Left ventricle myocardium superior (tissue), 1 donor: ENCODE measurements at regions not wholly inside any gene's neighbourhood (a gene's known extent, or its start where the extent isn't known, plus 50 kb on each side); places are given as distances from the start of the nearest gene placed in this dataset.

Experiments
- ATAC-seq: fragments of 200-7000 bp; cut with Tn5 transposase; one replicate; pipeline ENCODE4 v1.9.1; 2020; ENCODE audit warnings: mild to moderate bottlenecking, moderate library complexity
- DNase-seq: peaks from one replicate; pipeline ENCODE4 v3.0.0-alpha.2; 2020
- intact Hi-C: fragments of 100-400 bp; cut with micrococcal nuclease; formaldehyde crosslinking; loops from one replicate; pipeline ENCODE4 v1.11.0; 2022
- donor health status: DM: no; HTN: yes; CAD: no; lungs with severe emphysema.

- ATAC-seq (no peak), DNase-seq (no peak)
- intact Hi-C loops, result no loop called here
Observed at GRCh38 chr13:110773480-110773879, 60.0 kb downstream of the ING1 start.

DNA sequence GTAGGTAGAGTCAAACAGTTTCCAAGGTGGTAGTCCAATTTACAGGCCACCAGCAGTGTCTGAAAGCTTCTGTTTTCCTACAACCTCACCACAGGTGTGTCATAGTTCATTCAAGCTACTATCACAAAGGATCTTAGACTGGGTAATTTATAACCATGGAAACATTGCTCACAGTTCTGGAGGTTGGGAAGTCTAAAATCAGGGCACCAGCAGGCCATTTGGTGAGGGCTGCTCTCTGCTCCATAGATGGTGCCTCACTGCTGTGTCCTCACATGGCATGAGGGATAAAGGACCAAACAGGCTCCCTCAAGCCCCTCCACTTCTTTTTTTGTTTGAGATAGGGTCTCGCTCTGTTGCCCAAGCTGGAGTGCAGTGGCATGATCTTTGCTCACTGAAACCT is 60.6 kb downstream of the ING1 start:
- no peak for DNase-seq
- intact Hi-C loops, result no loop called here
- no peak for ATAC-seq

- intact Hi-C loops, result no loop called here
- ATAC-seq, result no peak
- no peak for DNase-seq
Observed at GRCh38 chr13:110774490-110774889, 61.0 kb downstream of the ING1 start.

GRCh38 chr13:110775576-110775975 is 62.1 kb downstream of the ING1 start:
- no peak for DNase-seq
- intact Hi-C loops, result no loop called here
- no peak for ATAC-seq

GRCh38 chr13:110777251-110777820 is 63.8 kb downstream of the ING1 start:
- DNase-seq, result no peak
- no peak for ATAC-seq
- intact Hi-C loops, result no loop called here

- ATAC-seq, result no peak
- intact Hi-C loops, result no loop called here
- DNase-seq, result no peak
Observed at GRCh38 chr13:110779022-110779421, 65.5 kb downstream of the ING1 start.

DNA sequence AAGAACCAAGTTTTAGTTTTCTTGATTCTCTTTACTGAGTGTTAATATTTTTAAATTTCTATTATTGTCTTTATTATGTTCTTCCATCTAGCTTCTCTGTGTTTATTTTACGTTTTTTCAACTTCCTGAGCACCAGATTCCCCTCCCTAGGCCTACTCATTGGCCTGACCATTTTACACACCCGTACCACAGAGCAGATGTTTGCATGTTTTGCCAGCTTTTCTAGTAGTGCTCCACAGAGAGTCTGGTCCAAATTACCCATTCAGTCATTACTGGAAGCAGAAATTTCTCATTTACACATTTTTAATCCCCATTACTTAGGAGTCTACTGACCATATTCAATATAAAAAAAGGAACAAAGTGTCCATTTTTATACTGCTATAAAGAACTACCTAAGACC is 66.9 kb downstream of the ING1 start:
- peak; percentile 34 for ATAC-seq
- DNase-seq, result no peak
- intact Hi-C loops, result no loop called here

DNA sequence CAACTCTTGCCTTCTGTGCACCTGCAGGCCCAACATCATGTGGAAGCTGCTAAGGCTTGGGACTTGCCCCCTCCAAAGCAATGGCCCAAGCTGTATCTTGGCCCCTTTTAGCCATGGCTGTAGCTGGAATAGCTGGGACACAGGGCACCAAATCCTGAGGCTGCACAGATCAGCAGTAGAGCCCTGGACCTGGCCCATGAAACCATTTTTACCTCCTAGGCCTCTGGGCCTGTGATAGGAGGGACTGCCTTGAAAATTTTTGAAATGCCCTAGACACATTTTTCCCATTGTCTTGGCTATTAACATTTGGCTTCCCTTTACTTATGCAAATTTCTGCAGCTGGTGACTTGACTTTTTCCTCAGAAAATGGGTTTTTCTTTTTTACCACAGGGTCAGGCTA is 68.7 kb downstream of the ING1 start:
- no peak for DNase-seq
- intact Hi-C loops, result no loop called here
- ATAC-seq, result no peak

DNA sequence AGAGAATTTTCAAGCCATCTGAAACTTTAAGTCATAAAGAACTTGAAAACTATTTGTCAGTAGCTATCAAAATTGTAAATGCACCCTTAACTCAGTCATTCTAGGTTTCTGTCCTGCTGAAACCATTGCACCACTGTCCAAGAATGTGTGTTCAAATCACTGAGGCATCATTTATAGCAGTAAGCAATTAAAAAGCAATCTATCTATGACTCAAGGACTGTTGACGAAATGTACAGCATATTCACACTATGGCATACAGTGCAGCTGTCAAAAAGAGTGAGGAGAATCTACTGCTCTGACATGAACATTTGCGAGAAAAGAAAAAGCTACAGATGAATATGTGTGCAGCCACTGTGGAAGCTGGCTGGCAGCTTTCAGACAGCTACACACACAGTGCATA is 71.2 kb downstream of the ING1 start:
- intact Hi-C loops, result no loop called here
- ATAC-seq (no peak), DNase-seq (no peak)

- intact Hi-C loops, result no loop called here
- DNase-seq (no peak), ATAC-seq (no peak)
Observed at GRCh38 chr13:110788778-110789177, 75.3 kb downstream of the ING1 start.

DNA sequence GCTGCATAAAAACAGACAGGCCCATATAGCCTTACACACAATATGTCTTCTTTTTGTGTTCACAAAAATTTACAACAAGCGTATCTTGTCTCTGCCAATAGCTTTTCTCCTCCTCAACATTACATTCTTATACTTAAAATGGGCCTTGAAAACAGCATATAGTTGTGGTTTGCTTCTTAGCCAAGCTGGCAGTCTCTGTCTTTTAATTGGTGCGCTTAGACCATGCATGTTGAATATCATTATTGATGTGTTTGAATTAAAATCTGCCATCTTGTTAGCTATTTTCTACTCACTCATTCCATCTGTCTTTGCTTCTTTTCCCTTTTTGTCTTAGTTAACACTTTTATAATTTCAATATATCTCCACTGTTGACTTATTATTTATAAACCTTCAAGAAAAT is 76.4 kb downstream of the ING1 start:
- DNase-seq (no peak), ATAC-seq (no peak)
- intact Hi-C loops, result no loop called here

DNA sequence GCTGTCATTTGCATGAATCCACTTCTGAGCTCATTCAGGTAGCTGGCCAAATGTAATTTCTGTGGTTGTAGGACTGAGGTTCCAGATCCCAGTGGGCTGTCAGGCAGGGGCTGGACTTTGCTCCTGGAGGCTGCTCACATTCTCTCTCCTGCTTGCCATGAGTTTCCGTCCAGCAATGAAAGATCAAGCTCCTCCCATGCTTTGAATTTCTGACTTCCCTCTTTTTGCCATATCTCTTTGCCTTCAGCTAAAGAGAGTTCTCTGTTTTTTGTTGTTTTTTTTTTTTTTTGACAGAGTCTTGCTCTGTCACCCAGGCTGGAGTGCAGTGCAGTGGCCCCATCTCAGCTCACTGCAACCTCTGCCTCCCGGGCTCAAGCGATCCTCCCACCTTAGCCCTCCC is 76.9 kb downstream of the ING1 start:
- DNase-seq (no peak), ATAC-seq (no peak)
- intact Hi-C loops, result no loop called here

DNA sequence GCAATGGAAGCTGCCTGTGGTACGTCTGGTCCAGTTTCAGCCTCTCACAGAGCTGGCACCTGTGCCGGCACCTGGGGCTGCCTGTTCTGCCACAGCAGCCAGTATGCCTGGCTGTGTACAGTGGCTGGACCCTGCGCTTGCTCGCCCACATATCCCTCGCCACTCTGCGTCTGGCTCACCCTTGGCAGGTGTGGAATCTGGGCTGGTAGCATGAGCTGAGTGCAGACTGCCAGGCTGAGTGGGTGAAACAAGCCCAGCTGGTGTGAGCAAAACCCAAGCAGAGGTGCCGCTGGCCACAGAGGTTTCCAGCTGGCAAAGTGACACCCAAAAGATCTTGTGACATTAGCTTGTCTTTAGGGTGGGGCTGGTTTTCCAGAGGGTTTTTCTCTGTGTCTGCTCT is 80.7 kb downstream of the ING1 start:
- DNase-seq, result no peak
- no peak for ATAC-seq
- intact Hi-C loops, result no loop called here

GRCh38 chr13:110797230-110797877 is 83.9 kb downstream of the ING1 start:
- ATAC-seq (no peak), DNase-seq (no peak)
- intact Hi-C loops, result no loop called here

DNA sequence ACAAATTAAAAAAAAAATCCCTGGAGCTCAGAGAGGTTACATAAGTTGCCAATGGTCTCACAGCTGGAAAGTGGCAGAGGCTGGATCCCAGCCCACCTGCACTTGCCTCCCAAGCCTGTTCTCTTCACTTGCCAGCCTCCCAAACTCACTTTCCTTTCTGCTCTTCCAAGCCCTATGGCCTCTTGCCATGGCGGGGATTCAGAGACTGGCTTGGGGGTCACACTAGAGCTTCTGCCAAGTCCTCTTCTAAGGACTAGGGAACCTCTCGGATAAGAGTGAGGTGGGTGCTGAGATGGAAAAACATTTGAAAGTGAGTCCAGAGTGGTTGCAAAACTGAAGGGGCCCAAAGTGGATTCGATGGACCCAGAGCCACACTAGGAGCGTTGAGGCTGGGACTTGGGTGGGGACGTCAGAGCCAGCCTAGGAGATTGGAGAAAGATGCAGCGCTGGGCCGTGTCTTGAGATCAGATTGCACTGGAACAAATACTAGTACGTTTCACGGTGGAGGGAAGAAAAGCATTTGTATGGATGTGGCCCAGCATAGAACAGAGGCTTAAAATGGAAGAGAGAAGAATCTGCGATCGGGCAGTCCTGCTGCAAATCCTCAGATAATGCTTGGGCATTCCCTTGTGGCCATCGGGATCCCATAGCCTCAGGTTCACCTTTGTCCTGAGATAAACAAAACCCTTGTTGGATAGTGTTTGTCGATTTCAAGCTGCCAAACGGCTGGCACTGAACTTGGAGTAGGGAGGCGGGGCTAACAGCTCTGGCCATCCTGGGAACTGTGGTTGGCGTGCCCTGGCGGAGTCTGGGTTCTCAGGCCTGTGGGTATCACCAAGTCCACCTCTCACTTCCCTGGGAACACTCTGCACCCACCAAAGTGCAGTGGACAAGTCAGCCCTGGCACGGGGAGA is 84.8 kb downstream of the ING1 start:
- intact Hi-C loops, result no loop called here
- DNase-seq (no peak), ATAC-seq (no peak)

DNA sequence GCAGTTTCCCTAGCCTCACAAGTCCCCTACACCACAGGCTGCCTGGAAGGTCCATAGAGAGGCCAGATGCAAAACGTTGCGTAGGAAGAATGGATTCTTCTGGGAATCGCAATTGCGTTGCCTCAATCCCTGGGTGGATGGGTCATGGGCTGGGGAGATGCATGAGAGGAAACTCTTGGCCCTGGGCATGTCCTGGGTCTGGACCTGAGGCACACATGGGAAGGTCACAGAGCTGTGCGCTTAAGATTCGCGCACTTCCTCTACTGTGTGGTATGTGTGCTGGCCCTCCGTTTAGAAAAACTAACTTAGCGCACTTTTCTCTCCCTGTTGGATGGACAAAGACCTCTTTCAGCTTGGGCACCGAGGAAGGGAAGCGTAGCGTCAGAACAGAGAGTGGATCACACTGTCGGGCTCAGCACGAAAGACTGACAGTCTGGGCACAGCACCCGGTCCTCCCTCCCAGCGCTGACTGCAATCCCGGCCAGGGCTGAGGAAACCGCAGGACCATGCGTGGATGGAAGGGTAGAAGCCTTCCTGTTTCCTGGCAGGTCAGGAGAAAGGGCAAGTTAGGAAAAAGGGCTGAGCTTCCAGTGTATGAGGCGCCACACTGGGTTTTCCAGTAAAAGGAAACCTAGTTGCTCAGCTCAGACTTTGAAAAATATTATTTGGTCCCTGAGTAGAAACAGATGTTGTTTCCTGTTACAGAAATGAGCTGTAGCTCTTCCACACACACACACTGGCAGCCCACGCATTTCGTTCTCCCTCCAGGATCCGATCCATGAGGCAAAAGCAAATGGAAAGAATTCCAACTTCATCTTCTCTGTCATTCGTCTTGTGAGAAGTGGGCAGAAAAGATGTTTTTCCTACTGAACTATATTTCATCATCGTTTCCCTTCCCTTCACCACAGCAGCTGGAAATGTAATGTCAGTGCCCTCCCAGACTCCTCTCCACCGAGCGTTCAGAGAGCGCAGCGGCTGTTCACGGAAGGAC is 86.0 kb downstream of the ING1 start:
- DNase-seq (peak; percentile 54), ATAC-seq (peak; percentile 81)
- intact Hi-C loops, result no loop called here

- DNase-seq (no peak), ATAC-seq (no peak)
- intact Hi-C loops, result no loop called here
Observed at GRCh38 chr13:110801044-110801443, 87.5 kb downstream of the ING1 start.

DNA sequence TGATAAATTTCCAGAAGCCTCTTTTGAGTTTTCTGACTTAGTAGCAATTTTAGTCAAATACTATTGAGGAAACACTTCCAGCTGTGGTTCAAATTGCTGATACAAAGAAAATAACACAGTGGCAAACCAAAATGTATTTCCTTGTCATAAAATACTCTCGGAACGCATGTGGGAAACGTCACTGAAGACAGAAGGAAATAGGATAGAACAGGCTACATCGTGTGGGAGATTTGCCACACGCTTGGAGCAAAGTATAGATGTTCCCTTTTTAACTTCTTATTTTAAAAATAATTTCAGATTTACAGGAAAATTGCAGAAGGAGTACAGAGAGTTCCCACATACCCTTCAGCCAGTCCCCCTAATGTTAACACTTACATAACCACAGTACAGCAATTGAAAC is 88.8 kb downstream of the ING1 start:
- intact Hi-C loops, result no loop called here
- DNase-seq, result no peak
- ATAC-seq, result no peak

DNA sequence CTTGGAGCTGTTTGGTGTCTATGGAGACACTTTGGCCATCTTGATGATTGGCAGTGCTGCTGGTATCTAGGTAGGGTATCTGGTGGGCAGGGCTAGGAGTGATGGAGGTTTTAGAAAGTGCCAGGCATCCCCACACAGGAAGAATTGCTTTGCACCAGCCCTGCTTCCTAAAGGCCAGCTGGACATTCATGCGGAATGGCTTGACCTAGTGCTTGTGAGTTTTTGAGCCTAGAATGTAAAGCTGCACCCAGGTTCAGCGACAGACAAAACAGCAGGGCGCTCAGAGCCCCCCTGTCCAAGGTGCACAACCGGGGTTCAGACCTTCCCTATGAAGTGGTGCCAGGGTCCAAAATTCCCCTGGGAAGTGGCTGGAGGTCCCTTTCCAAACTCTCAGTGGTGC is 93.1 kb downstream of the ING1 start:
- ATAC-seq (no peak), DNase-seq (no peak)
- intact Hi-C loops, result no loop called here
